ENCODE measurements at regions not wholly inside any gene's neighbourhood (a gene's known extent, or its start where the extent isn't known, plus 50 kb on each side); places are given as distances from the start of the nearest gene placed in this dataset.

DNA sequence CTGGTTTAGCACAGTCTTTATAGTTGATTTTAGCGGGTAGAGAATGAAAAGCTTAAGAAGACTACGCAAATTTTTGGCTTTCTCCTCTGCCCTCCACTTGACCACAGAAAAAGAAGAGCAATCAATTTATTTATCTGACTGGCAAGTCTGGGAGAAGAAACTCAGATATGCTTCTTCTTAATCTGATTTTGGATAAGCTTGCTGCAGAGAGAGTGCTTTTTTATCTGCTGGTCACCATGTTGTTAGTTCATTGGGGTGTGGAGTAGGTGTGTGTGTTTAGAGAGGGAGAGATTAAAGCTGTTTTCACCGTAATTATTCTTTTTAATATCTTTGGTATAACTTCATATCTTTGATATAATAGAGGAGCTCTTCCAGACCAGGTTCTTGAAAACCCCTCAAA lies 471.4 kb upstream of the SLC10A2 start:
- no peak for TF ChIP-seq CTCF (conservative IDR thresholded peaks at IDR 0.05; ENCODE audit: low read depth, low read length)
- no peak for TF ChIP-seq EZH2phosphoT487 (IDR thresholded peaks at IDR 0.05; ENCODE audit: borderline replicate concordance, low read length)
- no peak for TF ChIP-seq EZH2 (IDR thresholded peaks at IDR 0.05; ENCODE audit: low read length, unreplicated experiment)
